Activated CD8-positive, alpha-beta memory T cell treated with anti-CD3 and anti-CD28 coated beads, Interleukin-2, amount 50 U/mL, for 1 hour (primary cell): ENCODE measurements at regions not wholly inside any gene's neighbourhood (a gene's known extent, or its start where the extent isn't known, plus 50 kb on each side); places are given as distances from the start of the nearest gene placed in this dataset.
"Not testable (repeated sequence)": the region's sequence is repeated elsewhere in the genome, so short reads cannot be mapped to it uniquely, and the experiment has no call there.

Source experiments
- DNase-seq: peaks from one replicate; pipeline ENCODE4 v3.0.0-alpha.2; 2020; ENCODE audit errors: extremely low read depth

- DNase-seq, result no peak
Observed at GRCh38 chr6:144534180-144534579, 249.0 kb downstream of the UTRN start.

GRCh38 chr6:144535630-144536029 is 250.5 kb downstream of the UTRN start:
- DNase-seq, result no peak

- no peak for DNase-seq
Observed at GRCh38 chr6:144536079-144536478, 250.9 kb downstream of the UTRN start.

DNA sequence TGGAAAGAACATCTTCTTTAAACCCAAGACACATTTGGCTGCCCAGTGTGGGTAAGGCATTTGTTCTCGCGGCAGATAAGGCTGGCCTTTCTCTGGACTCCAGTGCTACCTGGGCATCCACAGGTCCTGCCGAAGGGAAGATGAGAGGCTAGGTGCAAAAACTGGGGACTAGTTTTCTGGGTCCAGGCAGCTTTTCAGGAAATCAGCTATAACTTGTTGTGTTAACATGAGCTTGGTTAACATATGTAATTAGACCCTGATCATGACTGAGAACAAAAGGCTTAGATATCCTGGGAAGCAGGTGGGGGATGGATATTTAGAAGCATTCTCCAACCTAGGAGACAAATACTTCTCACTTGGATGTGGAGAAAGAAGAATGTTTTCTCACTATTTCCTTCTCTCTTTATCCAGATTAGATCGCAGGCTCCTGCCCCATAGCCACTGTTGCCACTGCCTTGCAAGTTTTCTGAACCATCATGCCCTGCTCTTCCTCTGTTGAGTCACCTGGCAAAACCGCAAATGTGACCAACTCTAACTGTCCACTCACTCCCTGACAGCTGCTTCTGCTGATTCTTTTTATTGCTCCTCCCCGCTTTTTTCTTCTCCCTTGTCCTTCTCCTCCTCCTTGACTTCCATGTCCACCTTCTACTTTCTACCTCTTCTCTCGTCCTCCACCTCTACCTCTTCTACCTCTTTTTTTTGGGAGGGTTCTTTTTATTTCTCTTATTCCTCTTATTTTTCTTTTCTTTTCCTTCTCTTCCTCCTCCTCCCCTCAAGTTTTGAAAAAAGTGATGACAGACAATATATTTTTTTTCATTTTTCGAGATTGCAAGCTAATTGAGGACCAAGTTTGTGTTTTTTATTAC is 258.1 kb downstream of the UTRN start:
- DNase-seq, result no peak

DNA sequence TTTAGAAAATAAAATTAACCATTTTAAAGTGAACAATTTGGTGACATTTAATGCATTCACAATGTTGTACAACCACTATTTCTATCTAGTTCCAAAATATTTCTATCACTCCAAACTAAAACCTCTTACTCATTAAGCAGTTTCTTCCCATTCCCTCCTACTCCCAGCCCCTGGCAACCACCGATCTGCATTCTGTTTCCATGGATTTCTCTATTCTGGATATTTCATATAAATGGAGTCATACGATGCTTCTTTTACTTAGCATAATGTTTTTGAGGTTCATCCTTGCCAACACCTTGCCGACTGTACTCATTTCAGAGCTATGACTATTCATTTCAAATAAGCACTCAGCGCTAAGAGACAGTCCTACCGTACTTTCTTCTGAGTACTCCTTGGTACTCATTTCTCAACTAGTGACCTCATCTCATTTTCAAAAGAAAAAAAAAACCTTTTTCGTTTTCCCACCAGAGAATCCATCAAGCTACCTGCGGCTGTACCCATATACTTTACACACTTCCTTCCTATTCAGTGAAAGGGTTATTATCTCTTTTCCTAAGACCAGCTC is 259.2 kb downstream of the UTRN start:
- no peak for DNase-seq

DNA sequence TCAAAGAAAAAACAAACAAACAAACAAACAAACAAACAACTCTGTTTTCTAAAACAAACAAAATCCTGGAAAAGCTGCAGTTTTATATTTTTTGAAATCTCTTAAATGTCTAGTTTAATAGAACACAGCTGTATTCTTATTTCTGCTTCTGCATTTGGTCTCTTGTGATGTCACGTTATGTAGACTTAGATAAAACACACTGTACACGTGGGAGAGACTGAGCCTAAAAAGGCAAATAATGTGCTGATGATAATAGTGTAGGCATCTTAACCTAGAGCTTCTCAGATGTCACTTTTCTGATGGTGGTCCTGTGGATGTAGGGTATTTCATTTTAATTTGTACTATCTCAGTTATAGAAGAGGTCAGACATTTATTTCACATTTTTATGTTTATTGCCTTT is 261.7 kb downstream of the UTRN start:
- no peak for DNase-seq

- DNase-seq, result no peak
Observed at GRCh38 chr6:144547409-144547808, 262.3 kb downstream of the UTRN start.

DNA sequence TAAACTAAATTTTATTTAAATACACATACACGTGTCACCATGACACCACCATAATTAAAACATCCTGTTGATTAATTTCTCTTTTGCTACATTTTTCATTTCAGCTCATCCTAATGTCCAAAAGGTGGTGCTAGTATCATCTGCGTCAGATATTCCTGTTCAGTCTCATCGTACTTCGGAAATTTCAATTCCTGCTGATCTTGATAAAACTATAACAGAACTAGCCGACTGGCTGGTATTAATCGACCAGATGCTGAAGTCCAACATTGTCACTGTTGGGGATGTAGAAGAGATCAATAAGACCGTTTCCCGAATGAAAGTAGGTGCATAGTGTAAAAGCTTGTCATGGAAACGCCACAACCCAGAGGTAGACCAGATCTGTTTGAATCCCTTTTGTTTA is 263.4 kb downstream of the UTRN start:
- DNase-seq, result no peak

DNA sequence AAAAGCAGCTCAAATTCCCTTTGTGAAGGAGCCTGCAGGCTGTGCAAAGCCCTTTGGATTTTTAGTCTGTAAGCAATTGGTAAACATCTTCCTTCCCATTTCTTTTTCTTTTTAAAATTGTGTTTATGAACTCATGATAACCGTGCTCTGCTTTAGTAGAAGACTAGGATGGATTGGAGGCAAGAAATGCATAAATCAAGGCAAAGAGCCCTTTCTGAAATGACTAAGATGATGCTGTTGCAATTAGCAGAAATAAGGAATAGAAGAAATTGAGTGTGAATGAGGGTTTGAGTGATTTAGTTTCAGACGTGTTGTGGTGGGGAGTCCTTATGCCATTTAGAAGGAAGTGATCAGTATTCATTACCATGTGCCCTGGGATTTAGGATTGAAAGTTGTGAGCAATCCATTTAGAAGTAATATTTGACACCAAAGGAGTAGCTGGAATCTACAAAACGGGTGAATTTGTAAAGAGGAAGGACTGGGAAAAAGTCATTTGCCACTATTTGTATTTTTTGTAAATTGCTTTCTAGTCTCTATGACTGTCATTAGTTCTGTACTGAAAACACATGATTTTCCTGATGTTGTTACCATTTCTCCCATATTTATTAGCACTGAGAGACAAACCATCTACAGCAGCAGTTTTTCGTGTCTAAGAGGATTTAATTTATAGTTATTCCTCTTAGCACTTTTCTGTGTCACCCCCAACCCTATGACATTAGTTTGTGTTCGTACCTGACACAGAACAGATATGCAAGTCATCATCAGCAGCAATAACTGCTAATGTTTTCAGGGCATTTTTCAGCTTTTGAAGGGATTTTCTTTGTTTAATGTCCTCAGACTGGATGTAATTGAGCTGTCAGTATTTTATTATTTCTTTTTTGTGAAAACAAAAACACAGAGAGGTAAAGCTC is 265.0 kb downstream of the UTRN start:
- DNase-seq, result no peak

DNA sequence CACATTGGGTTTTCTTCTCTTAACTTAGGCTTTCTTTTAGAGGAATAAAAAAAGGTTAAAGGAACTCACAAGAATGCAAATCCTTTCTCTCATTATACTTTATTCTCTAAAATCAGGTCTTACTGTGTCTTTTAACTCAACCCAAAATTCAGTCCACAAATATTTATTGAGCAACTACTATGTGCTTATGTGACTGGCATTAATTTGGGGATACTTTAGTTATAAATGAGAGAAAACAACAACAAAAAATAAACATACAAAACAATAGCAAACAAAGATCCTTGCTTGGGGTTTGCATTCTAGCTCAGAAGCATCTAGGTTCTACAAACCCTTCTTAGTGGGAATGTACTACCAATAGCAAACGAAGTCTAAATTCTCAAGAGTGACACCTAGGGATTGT is 266.2 kb downstream of the UTRN start:
- no peak for DNase-seq

- no peak for DNase-seq
Observed at GRCh38 chr6:144555066-144555465, 269.9 kb downstream of the UTRN start.

DNA sequence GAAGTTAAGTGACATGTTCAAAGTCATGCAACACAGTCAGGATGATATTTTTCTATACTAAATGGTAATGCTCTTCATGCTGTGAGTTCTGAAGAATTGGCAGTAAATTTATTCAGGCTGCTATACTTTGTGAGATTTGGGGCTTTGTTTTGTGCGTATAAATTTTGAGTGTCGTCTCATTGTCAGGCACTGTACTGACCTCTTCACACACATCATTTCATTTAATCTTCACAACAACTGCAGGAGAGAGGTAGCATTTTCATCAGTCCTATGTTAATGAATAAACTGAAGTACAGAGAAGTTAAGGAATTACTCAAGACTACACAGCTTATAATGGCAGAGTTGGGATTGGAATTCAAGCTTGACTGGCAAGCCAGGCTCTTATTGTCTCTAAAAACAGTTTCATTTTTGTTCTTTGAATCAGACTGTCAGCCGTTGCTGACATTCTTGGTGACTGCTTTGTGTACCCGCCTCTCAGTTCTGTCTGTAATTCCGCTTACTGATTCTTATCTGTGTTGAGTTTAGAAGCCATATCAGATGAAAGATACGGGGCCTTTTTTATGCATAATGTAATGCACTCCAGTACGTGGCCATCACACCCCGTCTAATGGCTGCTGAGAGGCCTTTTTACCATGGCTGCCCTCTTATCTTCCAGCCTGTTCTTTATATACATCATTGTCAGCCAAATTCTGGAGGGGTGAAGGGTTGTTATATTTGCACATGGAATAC is 274.9 kb downstream of the UTRN start:
- DNase-seq, result no peak

DNA sequence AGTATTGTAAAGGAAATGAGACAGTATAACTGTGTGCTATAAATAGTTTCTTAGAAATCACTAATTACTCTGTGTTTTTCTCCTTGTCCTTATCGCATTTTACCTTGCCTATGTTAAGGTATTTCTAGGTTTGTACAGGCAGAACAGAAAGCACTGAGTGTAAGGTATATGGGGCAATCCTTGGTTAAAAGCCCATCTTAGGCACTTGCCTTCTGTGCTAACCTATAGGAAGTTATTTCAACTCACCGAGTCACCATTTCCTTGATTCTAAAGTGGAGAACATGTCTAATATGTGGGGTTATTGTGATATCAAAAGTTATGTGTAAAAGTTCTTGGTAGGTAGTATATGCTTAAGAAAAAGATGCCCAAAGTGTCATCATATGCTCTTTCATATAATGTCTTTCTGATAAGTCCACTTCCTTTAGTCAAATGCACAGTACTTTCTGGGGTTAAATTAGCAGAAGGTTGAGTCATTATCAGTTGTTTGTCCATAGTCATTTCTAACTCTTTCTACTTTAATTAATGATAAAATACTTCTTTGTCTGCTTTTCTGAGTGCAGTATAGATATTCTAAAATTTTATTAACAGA is 276.4 kb downstream of the UTRN start:
- no peak for DNase-seq

GRCh38 chr6:144564202-144564601 is 279.1 kb downstream of the UTRN start:
- DNase-seq, result no peak

- DNase-seq, result no peak
Observed at GRCh38 chr6:144566868-144567615, 281.9 kb downstream of the UTRN start.

DNA sequence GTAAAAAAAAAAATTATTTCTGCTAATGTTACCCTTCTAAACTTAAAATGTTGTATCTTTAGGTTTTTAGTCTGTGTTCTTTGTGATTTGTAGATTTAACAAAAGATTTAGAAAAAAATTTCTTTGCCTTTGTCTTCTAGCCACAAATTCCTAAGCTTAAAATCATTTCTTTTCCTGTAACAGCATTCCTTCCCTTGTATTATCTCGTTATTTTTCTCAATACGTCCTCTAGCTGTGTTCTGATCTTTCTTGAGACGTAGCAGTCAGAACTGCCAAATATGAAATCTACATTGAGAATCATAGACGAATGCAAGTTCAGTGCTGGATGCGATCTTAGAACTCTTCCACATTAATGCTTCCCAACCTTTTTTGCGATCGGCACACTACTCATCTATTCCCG is 283.1 kb downstream of the UTRN start:
- no peak for DNase-seq

DNA sequence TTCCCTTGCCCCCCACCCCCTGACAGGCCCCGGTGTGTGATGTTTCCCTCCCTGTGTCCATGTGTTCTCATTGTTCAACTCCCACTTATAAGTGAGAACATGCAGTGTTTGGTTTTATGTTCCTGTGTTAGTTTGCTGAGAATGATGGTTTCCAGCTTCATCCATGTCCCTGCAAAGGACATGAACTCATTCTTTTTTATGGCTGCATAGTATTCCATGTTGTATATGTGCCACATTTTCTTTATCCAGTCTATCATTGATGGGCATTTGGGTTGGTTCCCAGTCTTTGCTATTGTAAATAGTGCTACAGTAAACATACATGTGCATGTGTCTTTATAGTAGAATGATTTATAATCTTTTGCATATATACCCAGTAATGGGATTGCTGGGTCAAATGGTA is 287.4 kb downstream of the UTRN start:
- DNase-seq, result not testable (repeated sequence)

- DNase-seq, result no peak
Observed at GRCh38 chr6:144574796-144575195, 289.7 kb downstream of the UTRN start.

- no peak for DNase-seq
Observed at GRCh38 chr6:144575327-144575726, 290.2 kb downstream of the UTRN start.

- no peak for DNase-seq
Observed at GRCh38 chr6:144576871-144577270, 291.7 kb downstream of the UTRN start.
